Activated naive CD4-positive, alpha-beta T cell treated with anti-CD3 and anti-CD28 coated beads, Interleukin-2, amount 10 ng/mL, durations not matched to agents 7 days and 5 days (primary cell): ENCODE measurements at regions not wholly inside any gene's neighbourhood (a gene's known extent, or its start where the extent isn't known, plus 50 kb on each side); places are given as distances from the start of the nearest gene placed in this dataset.

Experiments
- CTCF ChIA-PET: fragments of 350-600 bp; sonication (Branson Sonifier 250); formaldehyde crosslinking; loops from one replicate; lab custom pipeline; 2021; ENCODE audit warnings: antibody characterized with exemption; lab: Charles Lee
- DNase-seq: peaks from one replicate; pipeline ENCODE4 v3.0.0-alpha.2; 2020
- H3K27ac Mint-ChIP-seq: one replicate; pipeline ENCODE4 v1.8.0; 2021; ENCODE audit warnings: mild to moderate bottlenecking, moderate library complexity, mixed read lengths
- H3K27me3 Mint-ChIP-seq: one replicate; pipeline ENCODE4 v1.8.0; 2021; ENCODE audit warnings: mild to moderate bottlenecking, mixed read lengths
- H3K36me3 Mint-ChIP-seq: one replicate; pipeline ENCODE4 v1.8.0; 2021; ENCODE audit warnings: mixed read lengths
- H3K4me1 Mint-ChIP-seq: one replicate; pipeline ENCODE4 v1.8.0; 2021; ENCODE audit warnings: mixed read lengths
- H3K4me3 Mint-ChIP-seq: one replicate; pipeline ENCODE4 v1.8.0; 2021; ENCODE audit warnings: mild to moderate bottlenecking, moderate library complexity, mixed read lengths
- H3K9me3 Mint-ChIP-seq: one replicate; pipeline ENCODE4 v1.8.0; 2021; ENCODE audit warnings: mixed read lengths

DNA sequence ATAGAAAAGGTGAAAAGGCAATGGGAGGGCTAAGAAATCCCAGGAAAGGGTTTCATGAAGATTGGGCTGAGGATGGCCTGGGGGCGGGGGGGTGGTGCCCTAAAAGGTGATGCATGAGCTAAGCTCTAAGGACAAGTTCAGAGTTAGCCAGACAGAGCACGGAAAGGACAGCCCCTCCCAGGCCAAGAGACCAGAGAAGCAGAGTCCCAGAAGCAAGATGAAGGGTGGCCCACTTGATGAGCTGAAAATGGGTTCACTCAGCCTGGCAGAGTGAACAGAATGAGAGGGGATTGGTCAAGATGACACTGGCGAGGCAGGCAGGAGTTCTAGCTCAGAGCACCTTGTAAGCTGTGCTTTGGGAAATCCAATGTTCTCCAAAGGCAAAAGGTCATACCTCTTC lies 89.4 kb upstream of the GPR26 start:
- no peak for DNase-seq
- Mint-ChIP-seq H3K9me3 (no peaks in the 10 kb centered on the region), H3K4me1 (no peaks in the 10 kb centered on the region), H3K27me3 (peaks cover 28% of the 10 kb centered on the region), H3K36me3 (no peaks in the 10 kb centered on the region), H3K27ac (no peak overlapping the region), H3K4me3 (no peak overlapping the region)
- CTCF ChIA-PET = interaction anchor here (0.6 to 1.5 kb wide), 4 partner anchors 8 to 390 kb away, joined by 3 to 5 read pairs (median 4); no protein-coding TSS in a partner anchor

DNA sequence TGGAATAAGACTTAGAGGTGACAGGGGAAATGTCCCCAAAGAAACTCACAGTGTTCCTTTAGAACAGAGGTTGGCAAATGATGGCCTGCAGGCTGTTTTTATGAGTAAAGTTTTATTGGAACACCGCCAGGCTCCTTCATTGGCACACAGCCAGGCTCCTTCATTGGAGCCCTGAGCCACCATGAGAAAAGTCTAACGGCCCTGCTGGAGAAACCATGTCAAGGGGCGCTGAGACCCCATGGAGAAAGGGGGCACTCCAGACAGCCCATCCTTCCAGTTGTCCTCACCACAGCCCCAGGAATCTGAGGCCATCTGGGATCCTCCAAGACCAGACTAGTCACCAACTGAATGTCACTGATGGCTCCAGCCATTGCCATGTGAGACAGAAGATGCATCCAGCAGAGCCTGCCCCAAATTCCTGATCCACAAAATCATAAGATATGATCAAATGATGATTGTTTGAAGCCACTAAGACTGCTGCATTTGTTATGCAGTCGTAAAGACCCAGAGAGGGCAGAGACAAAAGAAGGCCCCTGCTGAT lies 88.2 kb upstream of the GPR26 start:
- DNase-seq = no peak
- CTCF ChIA-PET = no interaction called here
- H3K4me1 Mint-ChIP-seq = no peaks in the 10 kb centered on the region
- H3K9me3 Mint-ChIP-seq = no peaks in the 10 kb centered on the region
- no peaks in the 10 kb centered on the region for H3K36me3 Mint-ChIP-seq
- no peak overlapping the region for H3K4me3 Mint-ChIP-seq
- no peak overlapping the region for H3K27ac Mint-ChIP-seq
- H3K27me3 Mint-ChIP-seq = peaks cover 36% of the 10 kb centered on the region

DNA sequence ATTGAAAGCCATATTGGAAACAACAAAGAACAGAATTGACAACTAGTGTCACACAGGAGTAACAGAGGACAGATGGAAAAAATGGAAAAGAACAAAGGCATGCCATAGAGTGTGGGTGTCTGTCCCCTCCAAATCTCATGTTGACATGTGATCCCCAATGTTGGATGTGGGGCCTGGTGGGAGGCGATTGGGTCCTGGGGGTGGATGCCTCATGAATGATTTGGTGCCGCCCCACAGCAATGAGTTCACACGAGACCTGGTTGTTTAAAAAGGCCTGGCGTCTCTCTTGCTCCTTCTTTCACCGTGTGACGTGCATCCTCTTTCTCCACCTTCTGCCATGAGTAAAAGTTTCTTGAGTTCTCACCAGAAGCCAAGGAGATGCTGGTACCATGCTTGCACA lies 87.4 kb upstream of the GPR26 start:
- no peak overlapping the region for H3K27ac Mint-ChIP-seq
- no peaks in the 10 kb centered on the region for H3K9me3 Mint-ChIP-seq
- no peaks in the 10 kb centered on the region for H3K36me3 Mint-ChIP-seq
- H3K27me3 Mint-ChIP-seq = peaks cover 34% of the 10 kb centered on the region
- no peak for DNase-seq
- CTCF ChIA-PET = no interaction called here
- H3K4me1 Mint-ChIP-seq = no peaks in the 10 kb centered on the region
- no peak overlapping the region for H3K4me3 Mint-ChIP-seq

DNA sequence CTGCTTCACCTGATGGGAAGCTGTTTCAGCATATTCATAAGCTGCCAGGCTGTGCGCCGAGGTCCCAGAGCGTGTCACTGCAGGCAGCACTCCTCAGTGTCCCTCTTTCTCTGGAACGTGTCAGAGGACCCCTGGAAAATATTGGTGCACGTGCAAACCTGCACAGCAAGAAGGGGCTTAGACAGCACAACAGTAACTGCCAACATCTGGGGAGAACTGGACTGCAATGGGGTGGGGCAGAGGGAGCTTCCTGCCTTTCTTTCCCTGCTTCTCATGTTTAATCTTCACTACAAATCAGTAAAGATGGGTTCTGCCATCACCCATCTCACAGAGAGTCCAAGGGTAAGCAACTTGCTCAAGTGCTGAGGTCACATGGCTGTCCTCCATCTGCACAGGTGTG lies 86.5 kb upstream of the GPR26 start:
- no peaks in the 10 kb centered on the region for H3K4me1 Mint-ChIP-seq
- no peak for DNase-seq
- no peak overlapping the region for H3K27ac Mint-ChIP-seq
- no peak overlapping the region for H3K4me3 Mint-ChIP-seq
- H3K9me3 Mint-ChIP-seq = no peaks in the 10 kb centered on the region
- CTCF ChIA-PET = interaction anchor here (0.6 kb wide), 1 partner anchor 294 kb away, joined by 5 read pairs; no protein-coding TSS in a partner anchor
- no peaks in the 10 kb centered on the region for H3K36me3 Mint-ChIP-seq
- H3K27me3 Mint-ChIP-seq = peaks cover 36% of the 10 kb centered on the region

DNA sequence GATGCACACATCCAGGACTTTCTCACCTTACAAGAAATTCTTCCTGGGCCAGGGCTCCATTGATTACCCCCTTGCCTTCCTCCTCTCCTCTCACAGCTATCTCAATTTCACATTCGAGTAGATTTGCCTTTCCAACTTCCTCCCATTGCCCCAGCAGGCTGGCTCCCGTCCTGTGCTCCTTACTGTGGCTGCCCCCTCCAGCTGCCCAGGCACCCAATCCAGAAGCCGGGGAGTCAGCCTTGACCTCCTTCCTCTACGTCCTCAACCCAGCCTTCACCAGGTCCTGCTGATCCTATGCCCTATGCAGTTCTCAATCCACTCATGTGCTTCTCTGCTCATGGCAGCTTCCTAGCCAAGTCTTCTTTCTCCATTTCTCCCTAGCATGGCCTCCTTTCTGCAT lies 85.7 kb upstream of the GPR26 start:
- no peak overlapping the region for H3K27ac Mint-ChIP-seq
- CTCF ChIA-PET = interaction anchor here (0.6 to 1.1 kb wide), 3 partner anchors 293 to 416 kb away, joined by 3 to 5 read pairs (median 3); no protein-coding TSS in a partner anchor
- H3K9me3 Mint-ChIP-seq = no peaks in the 10 kb centered on the region
- no peak for DNase-seq
- H3K27me3 Mint-ChIP-seq = peaks cover 44% of the 10 kb centered on the region
- no peaks in the 10 kb centered on the region for H3K36me3 Mint-ChIP-seq
- H3K4me1 Mint-ChIP-seq = no peaks in the 10 kb centered on the region
- H3K4me3 Mint-ChIP-seq = no peak overlapping the region

DNA sequence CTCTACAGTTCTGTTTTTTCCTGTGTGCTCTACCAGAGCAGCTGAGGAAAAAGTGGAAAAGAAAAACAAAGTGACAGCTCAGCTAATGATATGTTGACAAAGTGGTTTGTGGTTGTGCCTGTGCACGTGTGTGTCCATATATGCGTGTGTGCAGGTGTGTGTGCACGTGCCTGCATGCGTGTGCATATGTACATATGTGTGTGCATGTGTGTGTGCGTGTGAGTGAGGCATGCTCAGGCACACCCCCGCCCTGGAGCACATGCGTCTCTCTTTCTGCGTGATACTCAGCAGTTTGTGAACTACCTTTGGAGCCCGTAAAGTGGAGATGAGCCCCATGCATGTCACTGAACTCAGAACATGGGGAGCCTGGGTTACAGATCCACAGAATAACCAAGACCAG lies 84.5 kb upstream of the GPR26 start:
- no peak for DNase-seq
- Mint-ChIP-seq H3K4me1 (no peaks in the 10 kb centered on the region), H3K4me3 (no peak overlapping the region), H3K27ac (no peak overlapping the region), H3K9me3 (no peaks in the 10 kb centered on the region), H3K36me3 (no peaks in the 10 kb centered on the region), H3K27me3 (peaks cover 44% of the 10 kb centered on the region)
- CTCF ChIA-PET = interaction anchor here (0.6 to 2.0 kb wide), 10 partner anchors 8 to 414 kb away, joined by 3 to 8 read pairs (median 4); no protein-coding TSS in a partner anchor

DNA sequence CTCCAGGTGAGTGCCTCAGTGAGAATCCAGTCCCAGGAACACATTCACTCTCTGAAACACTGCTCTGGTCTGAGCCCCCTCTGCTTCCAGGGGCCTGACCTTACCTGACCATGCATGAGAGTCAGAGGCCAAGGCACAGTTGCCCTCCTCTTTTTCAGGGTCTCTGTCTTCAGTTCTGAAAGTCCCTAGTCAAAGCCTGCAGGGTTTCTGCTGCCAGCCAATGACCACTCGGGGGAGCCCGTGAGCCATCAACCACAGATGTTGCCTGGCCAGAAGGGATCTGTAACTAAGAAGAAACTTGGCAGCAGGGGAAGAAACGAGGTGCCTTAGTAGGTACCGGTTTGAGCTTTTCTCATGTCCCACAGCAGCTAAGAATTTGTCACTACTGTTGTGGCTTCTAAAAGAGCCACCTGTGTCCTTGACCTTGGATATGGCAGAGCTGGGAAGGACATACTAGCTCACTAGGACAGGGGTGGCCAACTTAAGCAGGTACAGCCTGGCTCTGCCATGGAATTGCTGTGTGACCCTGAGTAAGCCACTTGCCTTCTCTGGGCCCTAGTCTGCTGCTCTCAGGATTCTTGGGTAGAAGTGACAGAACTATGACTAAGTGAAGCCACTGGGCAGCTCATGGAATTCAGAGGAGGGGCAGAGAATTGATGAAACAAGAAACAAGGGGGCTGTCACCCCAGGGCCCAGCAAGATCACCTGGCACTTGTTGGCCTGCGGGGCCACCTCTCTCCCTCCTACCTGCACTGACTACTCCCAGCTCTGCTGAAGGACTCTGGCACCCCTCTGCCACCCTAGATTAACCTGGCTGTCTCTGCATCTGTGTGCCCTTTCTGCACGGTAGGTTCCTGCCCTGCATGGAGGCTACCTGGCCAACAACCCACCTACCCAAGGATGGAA lies 83.8 kb upstream of the GPR26 start:
- H3K36me3 Mint-ChIP-seq = no peaks in the 10 kb centered on the region
- DNase-seq = peak; percentile 77
- peaks cover 44% of the 10 kb centered on the region for H3K27me3 Mint-ChIP-seq

DNA sequence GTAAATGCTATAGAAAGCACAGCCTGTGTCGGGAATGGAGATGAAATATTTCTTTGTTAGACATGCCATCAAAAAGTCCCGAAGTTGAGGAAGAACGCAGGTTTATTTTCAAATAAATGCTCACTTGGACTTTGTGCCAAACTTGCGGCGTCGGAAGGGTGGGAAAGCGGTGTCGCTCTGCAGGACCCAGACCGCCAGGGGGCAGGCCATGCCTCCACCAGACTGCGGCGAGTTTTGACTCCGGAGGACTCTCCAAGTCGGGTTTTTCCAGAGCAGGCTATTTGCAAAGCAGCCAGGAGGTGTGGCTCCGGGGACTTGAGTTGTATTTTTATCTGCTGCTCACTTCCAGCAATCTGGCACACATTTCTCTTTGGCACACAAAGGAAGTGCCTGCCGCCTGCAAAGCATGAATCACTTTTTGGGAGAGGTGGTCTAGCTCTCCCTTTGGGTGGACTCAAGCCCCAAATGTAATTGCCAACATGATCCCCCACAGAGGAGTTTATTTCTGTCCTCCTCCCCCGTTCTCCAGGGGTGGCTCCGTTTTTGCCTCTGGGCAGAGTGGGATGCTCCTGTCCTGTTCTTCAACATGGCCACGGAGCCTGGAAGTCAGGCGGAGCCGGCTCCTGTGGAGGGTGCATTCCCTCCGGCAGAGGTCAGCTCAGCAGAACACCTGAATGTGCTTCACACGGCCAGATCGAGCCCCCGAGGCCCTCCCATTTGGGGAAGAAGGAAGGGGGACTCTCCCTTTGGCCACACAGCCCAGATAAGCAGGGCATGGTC lies 82.3 kb upstream of the GPR26 start:
- H3K27ac Mint-ChIP-seq = no peak overlapping the region
- peak; percentile 46 for DNase-seq
- peaks cover 44% of the 10 kb centered on the region for H3K27me3 Mint-ChIP-seq
- no peak overlapping the region for H3K4me3 Mint-ChIP-seq
- H3K36me3 Mint-ChIP-seq = no peaks in the 10 kb centered on the region
- CTCF ChIA-PET = interaction anchor here (1.0 to 2.7 kb wide), 3 partner anchors 11 to 386 kb away, joined by 3 to 9 read pairs (median 5); no protein-coding TSS in a partner anchor
- no peaks in the 10 kb centered on the region for H3K4me1 Mint-ChIP-seq
- H3K9me3 Mint-ChIP-seq = no peaks in the 10 kb centered on the region

More for the DNA sequence above, 83.8 kb upstream of the GPR26 start:
- Mint-ChIP-seq H3K4me1 (no peaks in the 10 kb centered on the region), H3K27ac (no peak overlapping the region), H3K9me3 (no peaks in the 10 kb centered on the region), H3K4me3 (no peak overlapping the region)
- CTCF ChIA-PET = interaction anchor here (0.6 to 2.7 kb wide), 14 partner anchors 9 to 855 kb away, joined by 3 to 9 read pairs (median 4); no protein-coding TSS in a partner anchor

DNA sequence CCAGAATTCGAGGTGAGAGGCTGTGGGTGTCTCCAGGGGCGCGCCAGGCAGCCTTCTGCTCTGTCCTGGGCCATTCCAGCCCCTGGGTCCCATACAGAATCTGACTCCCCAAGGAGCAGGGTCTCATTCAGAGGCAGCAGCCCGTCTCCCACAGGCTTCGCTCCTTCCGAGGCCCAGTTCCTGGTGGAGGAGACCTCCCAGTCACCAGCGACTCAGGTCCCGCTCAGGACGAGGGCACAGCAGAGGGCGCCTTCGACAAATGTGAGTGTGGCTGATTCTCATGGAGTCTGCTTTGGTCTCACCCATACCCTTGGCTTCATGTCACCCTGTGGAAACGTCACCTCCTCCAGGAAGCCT lies 81.8 kb upstream of the GPR26 start:
- DNase-seq = no peak
- Mint-ChIP-seq H3K9me3 (no peaks in the 10 kb centered on the region), H3K36me3 (no peaks in the 10 kb centered on the region), H3K4me3 (no peak overlapping the region), H3K27ac (no peak overlapping the region), H3K27me3 (peaks cover 44% of the 10 kb centered on the region), H3K4me1 (no peaks in the 10 kb centered on the region)
- CTCF ChIA-PET = interaction anchor here (0.9 to 2.7 kb wide), 4 partner anchors 8 to 386 kb away, joined by 3 to 9 read pairs (median 4); no protein-coding TSS in a partner anchor

DNA sequence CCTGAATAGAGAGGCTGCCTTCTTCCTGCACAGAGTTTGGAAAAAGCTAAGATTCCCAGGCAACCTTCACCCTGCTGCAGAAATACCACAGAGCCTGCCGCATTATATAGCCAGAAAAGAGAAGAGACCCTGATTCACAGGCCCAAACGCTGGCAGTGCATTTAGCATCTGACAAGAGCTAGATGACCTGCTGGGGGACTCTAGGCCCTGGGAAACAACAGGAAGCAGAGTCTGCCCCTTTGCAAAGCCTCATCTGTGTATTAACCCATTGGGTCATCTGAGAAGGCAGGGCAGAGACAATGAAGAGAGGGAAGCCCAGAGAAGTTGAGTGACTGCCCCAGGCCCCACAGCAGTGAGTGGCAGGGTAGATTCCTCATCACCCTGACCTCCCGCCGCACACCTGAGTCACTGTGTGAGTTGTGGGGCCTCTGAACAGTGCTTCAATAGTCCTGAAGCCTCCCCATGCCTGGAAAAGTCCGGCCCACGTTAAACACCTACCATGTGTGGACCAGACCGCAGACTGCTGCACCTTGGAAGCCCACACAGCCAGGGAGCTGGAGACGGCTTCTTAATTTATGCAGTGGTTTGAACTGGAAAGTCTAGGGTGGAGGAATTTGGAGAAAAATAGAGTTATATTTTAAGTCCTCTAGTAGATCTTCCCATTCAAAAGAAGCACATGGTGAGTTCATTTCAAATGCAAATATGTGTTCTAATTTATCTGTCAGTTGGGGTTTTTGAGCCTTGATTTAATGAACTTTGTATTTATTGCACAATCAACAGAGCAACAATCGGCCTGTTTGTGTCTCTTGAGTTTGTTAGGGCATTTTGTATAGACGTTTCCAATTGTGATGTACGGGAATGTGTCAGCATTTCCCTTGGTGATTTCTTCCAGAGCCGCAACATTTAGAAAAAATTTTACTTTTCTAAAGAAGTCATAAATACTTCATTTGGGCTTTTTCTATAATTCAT lies 80.4 kb upstream of the GPR26 start:
- CTCF ChIA-PET = interaction anchor here (0.9 to 1.0 kb wide), 2 partner anchors 10 to 26 kb away, joined by 3 to 5 read pairs; no protein-coding TSS in a partner anchor
- Mint-ChIP-seq H3K27me3 (peaks cover 38% of the 10 kb centered on the region), H3K9me3 (no peaks in the 10 kb centered on the region), H3K4me1 (no peaks in the 10 kb centered on the region), H3K27ac (no peak overlapping the region), H3K4me3 (no peak overlapping the region), H3K36me3 (no peaks in the 10 kb centered on the region)
- DNase-seq = no peak

DNA sequence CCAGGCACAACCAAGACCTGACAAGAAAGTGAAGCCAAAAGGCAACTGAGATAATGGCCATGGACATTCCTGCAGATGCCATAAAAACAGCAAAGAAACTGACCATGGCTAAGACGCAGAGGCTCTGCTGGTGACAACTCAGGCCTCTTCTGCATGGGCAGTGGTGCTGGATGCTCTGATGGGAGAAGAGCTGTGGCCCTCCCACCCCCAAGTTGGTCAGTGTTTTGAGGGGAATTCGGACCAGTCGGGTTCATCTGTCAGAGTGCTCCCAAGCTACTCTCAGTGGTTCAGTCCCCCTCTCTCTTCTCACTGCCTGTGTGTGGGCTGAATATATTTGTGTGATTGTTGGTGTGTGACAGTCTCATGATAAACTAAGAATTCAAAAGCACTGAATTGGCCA lies 79.0 kb upstream of the GPR26 start:
- H3K27me3 Mint-ChIP-seq = peaks cover 31% of the 10 kb centered on the region
- no peak overlapping the region for H3K4me3 Mint-ChIP-seq
- CTCF ChIA-PET = no interaction called here
- H3K36me3 Mint-ChIP-seq = no peaks in the 10 kb centered on the region
- H3K27ac Mint-ChIP-seq = no peak overlapping the region
- no peak for DNase-seq
- H3K9me3 Mint-ChIP-seq = no peaks in the 10 kb centered on the region
- H3K4me1 Mint-ChIP-seq = no peaks in the 10 kb centered on the region

DNA sequence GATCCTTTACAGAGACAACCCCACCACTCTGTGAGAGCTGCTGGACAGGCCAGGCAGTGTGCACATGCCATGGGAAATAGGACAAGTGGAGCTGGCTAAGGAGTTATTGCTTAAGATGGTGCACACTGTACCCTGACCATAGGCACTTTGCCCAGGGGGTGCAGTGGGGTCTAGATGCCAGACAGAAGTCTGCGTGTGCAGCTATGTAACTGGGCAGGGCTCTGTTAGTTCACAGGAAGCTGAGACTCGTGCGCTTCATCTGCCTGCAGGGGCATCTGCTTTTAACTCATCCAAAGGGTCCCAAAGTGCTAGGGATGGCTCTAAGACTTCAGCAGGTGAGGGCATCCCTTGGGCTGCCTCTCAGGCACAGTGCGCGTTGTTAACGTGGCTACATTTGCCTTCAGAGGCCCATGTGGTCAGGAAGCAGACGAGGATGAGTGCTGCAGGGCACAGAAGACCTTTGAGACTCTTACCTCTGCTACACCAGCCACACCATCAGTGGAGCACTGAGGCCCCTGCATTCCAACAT lies 77.7 kb upstream of the GPR26 start:
- Mint-ChIP-seq H3K27ac (no peak overlapping the region), H3K36me3 (no peaks in the 10 kb centered on the region)
- CTCF ChIA-PET = interaction anchor here (1.1 to 1.3 kb wide), 2 partner anchors 15 to 801 kb away, joined by 3 read pairs; no protein-coding TSS in a partner anchor

DNA sequence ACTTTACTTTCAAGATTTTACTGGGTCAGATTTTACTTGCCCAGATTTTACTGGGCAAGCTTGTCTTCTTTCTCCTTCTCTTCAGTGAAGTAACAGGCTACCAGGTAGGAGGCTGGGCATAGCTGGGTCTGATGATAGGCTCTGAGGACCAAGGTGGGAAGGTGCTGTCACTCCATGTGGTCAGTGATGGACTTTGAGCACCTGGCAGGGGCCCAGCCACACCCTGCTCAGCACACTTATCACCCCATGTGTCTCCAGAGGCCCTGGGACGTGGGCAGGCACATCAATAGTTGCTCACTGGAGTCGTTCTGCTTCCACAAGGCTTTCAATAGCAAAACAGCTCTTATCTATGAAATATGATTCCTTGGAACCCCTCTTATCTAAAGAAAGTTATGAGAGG lies 70.5 kb upstream of the GPR26 start:
- H3K27ac Mint-ChIP-seq = no peak overlapping the region
- H3K36me3 Mint-ChIP-seq = no peaks in the 10 kb centered on the region
- no peaks in the 10 kb centered on the region for H3K9me3 Mint-ChIP-seq
- CTCF ChIA-PET = no interaction called here
- H3K27me3 Mint-ChIP-seq = no peaks in the 10 kb centered on the region
- no peak overlapping the region for H3K4me3 Mint-ChIP-seq
- DNase-seq = no peak
- H3K4me1 Mint-ChIP-seq = no peaks in the 10 kb centered on the region

More for the DNA sequence above, 77.7 kb upstream of the GPR26 start:
- Mint-ChIP-seq H3K4me1 (no peaks in the 10 kb centered on the region), H3K9me3 (no peaks in the 10 kb centered on the region), H3K4me3 (no peak overlapping the region), H3K27me3 (peaks cover 19% of the 10 kb centered on the region)
- DNase-seq = no peak
